ENCODE measurements at regions not wholly inside any gene's neighbourhood (a gene's known extent, or its start where the extent isn't known, plus 50 kb on each side); places are given as distances from the start of the nearest gene placed in this dataset.

- no peak for DNase-seq (ENCODE audit: extremely low read depth, low read depth, low spot score)
Observed at GRCh38 chr13:78428646-78429045, 174.7 kb downstream of the POU4F1 start.

GRCh38 chr13:78426183-78426582 is 177.2 kb downstream of the POU4F1 start:
- DNase-seq (ENCODE audit: extremely low read depth, low read depth, low spot score), result no peak

GRCh38 chr13:78420814-78421213 is 182.5 kb downstream of the POU4F1 start:
- no peak for DNase-seq (ENCODE audit: extremely low read depth, low read depth, low spot score)

GRCh38 chr13:78413887-78414553 is 189.3 kb downstream of the POU4F1 start:
- no peak for DNase-seq (ENCODE audit: extremely low read depth, low read depth, low spot score)

- DNase-seq (ENCODE audit: extremely low read depth, low read depth, low spot score), result no peak
Observed at GRCh38 chr13:78410847-78411246, 192.5 kb downstream of the POU4F1 start.

GRCh38 chr13:78410164-78410563 is 193.2 kb downstream of the POU4F1 start:
- no peak for DNase-seq (ENCODE audit: extremely low read depth, low read depth, low spot score)

GRCh38 chr13:78409172-78409571 is 194.2 kb downstream of the POU4F1 start:
- DNase-seq (ENCODE audit: extremely low read depth, low read depth, low spot score), result no peak

- no peak for DNase-seq (ENCODE audit: extremely low read depth, low read depth, low spot score)
Observed at GRCh38 chr13:78404846-78405360, 198.4 kb downstream of the POU4F1 start.

GRCh38 chr13:78402708-78403400 is 200.5 kb downstream of the POU4F1 start:
- DNase-seq (ENCODE audit: extremely low read depth, low read depth, low spot score), result no peak

GRCh38 chr13:78401873-78402707 is 201.3 kb downstream of the POU4F1 start:
- no peak for DNase-seq (ENCODE audit: extremely low read depth, low read depth, low spot score)

- DNase-seq (ENCODE audit: extremely low read depth, low read depth, low spot score), result no peak
Observed at GRCh38 chr13:78398743-78399410, 204.5 kb downstream of the POU4F1 start.

- no peak for DNase-seq (ENCODE audit: extremely low read depth, low read depth, low spot score)
Observed at GRCh38 chr13:78393286-78394142, 209.8 kb downstream of the POU4F1 start.

- no peak for DNase-seq (ENCODE audit: extremely low read depth, low read depth, low spot score)
Observed at GRCh38 chr13:78383899-78384298, 219.5 kb downstream of the POU4F1 start.

- no peak for DNase-seq (ENCODE audit: extremely low read depth, low read depth, low spot score)
Observed at GRCh38 chr13:78383071-78383484, 220.3 kb downstream of the POU4F1 start.

GRCh38 chr13:78382491-78382890 is 220.9 kb downstream of the POU4F1 start:
- DNase-seq (ENCODE audit: extremely low read depth, low read depth, low spot score), result no peak

- no peak for DNase-seq (ENCODE audit: extremely low read depth, low read depth, low spot score)
Observed at GRCh38 chr13:78376822-78377221, 226.5 kb downstream of the POU4F1 start.

GRCh38 chr13:78376033-78376432 is 227.3 kb downstream of the POU4F1 start:
- DNase-seq (ENCODE audit: extremely low read depth, low read depth, low spot score), result no peak

- no peak for DNase-seq (ENCODE audit: extremely low read depth, low read depth, low spot score)
Observed at GRCh38 chr13:78372581-78372980, 230.8 kb downstream of the POU4F1 start.

GRCh38 chr13:78370231-78370630 is 233.1 kb downstream of the POU4F1 start:
- no peak for DNase-seq (ENCODE audit: extremely low read depth, low read depth, low spot score)

- no peak for DNase-seq (ENCODE audit: extremely low read depth, low read depth, low spot score)
Observed at GRCh38 chr13:78364711-78365110, 238.6 kb downstream of the POU4F1 start.

All from glomerular endothelial cell (primary cell).